ENCODE measurements at regions not wholly inside any gene's neighbourhood (a gene's known extent, or its start where the extent isn't known, plus 50 kb on each side); places are given as distances from the start of the nearest gene placed in this dataset.
"Not testable (repeated sequence)": the region's sequence is repeated elsewhere in the genome, so short reads cannot be mapped to it uniquely, and the experiment has no call there.

DNA sequence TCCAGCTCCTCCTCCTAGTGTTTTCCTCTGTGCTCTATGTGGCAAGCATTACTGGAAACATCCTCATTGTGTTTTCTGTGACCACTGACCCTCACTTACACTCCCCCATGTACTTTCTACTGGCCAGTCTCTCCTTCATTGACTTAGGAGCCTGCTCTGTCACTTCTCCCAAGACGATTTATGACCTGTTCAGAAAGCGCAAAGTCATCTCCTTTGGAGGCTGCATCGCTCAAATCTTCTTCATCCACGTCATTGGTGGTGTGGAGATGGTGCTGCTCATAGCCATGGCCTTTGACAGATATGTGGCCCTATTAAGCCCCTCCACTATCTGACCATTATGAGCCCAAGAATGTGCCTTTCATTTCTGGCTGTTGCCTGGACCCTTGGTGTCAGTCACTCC lies 64.0 kb downstream of the OR4F15 start:
- not testable (repeated sequence) for H3K27me3 Mint-ChIP-seq; H3K27ac Mint-ChIP-seq; ATAC-seq; DNase-seq; H3K36me3 Mint-ChIP-seq (ENCODE audit: low read depth); H3K4me3 Mint-ChIP-seq; H3K9me3 Mint-ChIP-seq; H3K4me1 Mint-ChIP-seq

DNA sequence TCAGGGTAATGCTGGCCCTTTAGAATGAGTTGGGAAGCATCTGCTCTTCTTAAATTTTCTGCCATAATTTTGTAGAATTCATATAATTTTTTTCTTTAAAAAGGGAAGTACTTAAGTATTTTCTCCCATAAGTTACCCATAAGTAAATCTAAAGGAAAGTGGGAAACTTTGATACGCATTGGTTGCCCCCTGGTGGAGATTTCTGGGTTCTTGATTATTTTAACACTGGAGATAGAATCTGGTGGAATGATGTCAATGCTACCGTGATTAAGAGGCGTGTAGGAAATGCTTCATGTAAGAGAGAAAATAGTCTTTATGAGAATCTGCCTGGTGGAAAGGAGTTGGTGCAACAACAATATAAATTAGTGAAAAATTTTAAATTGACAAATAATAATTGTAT lies 65.6 kb downstream of the OR4F15 start:
- H3K4me1 Mint-ChIP-seq, DNase-seq: not testable (repeated sequence)

DNA sequence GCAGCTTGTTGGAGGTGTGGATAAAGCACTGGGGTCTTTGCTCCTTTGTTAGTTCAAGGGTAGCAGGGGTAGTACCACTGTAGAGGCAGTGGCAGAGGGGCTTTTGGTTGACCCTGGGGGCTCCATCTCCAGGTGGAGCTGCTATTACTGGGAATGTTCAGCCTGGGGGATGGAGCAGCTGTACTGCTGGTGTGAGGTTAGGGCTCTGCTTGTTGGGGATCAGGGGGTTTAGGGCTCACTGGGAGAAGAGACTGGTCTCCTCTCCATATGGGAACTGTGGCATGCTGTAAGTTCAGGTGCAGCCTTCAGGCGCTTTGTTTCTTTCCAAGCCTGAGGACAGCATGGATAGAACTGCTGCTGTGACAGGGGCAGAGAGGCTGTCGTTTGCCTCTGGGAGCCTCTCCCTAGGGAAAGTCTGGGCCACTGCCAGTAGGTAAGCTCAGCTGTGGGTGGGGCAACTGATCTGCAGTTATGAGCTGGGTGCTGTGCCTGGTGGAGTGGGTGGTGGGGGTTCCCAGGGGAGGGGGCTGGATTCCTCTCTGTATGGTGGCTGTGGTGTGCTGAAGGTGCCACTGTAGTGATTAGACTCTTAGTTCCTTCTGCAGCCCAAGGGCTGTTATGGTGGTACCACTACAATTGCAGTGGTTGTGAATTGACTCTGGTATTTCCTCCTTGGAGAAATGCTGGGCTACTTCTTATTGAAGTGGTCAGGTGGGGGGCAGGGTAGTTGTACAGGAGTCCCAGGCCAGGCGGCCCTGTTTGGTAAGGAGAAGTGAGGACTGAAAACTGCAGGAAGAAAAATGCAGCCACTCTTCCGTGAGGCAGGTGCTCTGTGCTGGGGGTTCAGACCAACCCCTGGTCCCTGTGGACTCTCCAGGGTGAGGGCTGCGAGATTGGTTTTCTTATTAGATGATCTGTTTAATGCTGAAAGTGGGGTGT lies 100.6 kb downstream of the OR4F15 start:
- not testable (repeated sequence) for ATAC-seq; H3K27me3 Mint-ChIP-seq; H3K9me3 Mint-ChIP-seq; H3K27ac Mint-ChIP-seq; H3K4me1 Mint-ChIP-seq; H3K4me3 Mint-ChIP-seq; H3K36me3 Mint-ChIP-seq (ENCODE audit: low read depth); DNase-seq

More for the DNA sequence above, 65.6 kb downstream of the OR4F15 start:
- H3K9me3 Mint-ChIP-seq; H3K36me3 Mint-ChIP-seq (ENCODE audit: low read depth); ATAC-seq; H3K4me3 Mint-ChIP-seq; H3K27me3 Mint-ChIP-seq; H3K27ac Mint-ChIP-seq: not testable (repeated sequence)

DNA sequence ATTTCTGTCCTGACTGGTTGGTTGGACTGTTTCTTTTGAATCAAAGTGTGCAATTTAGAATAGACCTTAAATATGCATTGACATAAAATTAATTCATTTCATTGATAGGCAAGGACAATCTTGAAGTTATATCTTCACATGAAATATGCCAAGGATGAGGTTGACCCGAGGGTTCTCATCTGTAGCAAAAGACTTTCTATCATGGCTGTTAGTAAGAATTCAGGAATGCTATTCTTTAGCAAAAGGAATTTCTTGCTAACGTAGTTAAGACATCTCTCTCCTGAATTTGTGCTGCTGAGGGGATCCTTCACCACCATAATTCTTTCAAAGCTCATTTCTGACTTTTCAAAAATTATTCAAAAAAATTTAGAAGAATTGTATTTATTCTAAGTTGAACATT lies 112.6 kb downstream of the OR4F15 start:
- not testable (repeated sequence) for H3K9me3 Mint-ChIP-seq; H3K27me3 Mint-ChIP-seq; H3K4me3 Mint-ChIP-seq; DNase-seq; H3K27ac Mint-ChIP-seq; H3K4me1 Mint-ChIP-seq; ATAC-seq; H3K36me3 Mint-ChIP-seq (ENCODE audit: low read depth)

DNA sequence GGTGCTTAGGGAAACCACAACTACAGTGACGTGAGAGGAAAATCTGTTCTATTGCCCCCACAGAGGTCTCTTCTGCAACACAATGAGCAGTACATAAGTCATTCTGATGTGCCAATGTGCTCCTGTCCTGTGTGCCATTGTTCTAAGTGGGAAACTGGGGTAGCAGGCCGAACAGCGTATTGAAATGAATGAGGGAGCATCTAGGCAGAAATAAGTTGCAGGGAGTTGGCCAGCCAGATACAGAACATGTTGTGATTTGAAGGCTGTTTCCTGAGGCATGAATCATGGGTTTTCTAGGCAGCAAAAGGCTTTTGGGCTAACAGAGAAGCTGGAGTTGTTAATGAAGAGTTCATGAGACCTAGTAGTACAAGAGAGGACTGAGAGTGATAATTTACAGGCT lies 122.5 kb downstream of the OR4F15 start:
- H3K9me3 Mint-ChIP-seq; H3K27me3 Mint-ChIP-seq; DNase-seq; H3K36me3 Mint-ChIP-seq (ENCODE audit: low read depth); H3K27ac Mint-ChIP-seq; ATAC-seq; H3K4me1 Mint-ChIP-seq; H3K4me3 Mint-ChIP-seq: not testable (repeated sequence)

DNA sequence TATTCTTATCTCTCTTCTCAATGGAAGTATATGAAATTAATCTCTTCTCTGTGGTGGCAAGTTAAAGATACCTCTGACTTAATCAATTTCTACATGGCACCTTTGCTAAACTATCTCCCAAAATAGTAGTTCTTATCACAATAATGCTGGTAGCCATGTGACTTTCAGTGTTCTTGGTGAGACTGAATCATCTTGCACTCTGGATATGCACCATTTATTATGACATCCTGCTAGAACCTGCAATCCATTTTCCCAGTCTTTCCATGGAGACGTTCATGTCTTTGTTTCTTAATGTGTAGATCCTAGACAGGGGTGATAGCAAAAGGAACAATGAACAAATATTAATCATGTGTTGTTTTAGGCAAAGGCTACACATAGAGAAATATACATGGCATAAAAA lies 125.4 kb downstream of the OR4F15 start:
- H3K9me3 Mint-ChIP-seq; H3K4me1 Mint-ChIP-seq; ATAC-seq; DNase-seq; H3K36me3 Mint-ChIP-seq (ENCODE audit: low read depth); H3K27ac Mint-ChIP-seq; H3K4me3 Mint-ChIP-seq; H3K27me3 Mint-ChIP-seq: not testable (repeated sequence)

DNA sequence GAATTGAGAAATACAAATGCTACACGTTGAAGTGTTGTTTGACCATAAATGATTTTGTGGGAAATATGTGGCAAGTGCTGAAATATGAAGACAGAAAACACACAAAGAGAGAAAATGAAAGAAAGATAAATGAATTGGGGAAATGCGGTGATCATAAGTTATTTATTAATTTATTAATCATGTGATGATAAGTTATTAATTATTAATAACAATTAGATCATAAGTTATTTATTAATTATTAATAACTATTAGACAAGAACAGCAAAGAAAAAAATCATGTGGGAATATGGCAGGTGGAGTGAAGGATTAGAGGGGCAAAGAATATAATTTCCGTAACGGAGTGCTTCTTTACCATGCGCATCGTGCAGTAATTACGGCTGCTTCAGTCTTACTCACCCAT lies 126.6 kb downstream of the OR4F15 start:
- not testable (repeated sequence) for H3K27ac Mint-ChIP-seq; H3K4me1 Mint-ChIP-seq; H3K27me3 Mint-ChIP-seq; H3K4me3 Mint-ChIP-seq; H3K36me3 Mint-ChIP-seq (ENCODE audit: low read depth); H3K9me3 Mint-ChIP-seq; ATAC-seq; DNase-seq

DNA sequence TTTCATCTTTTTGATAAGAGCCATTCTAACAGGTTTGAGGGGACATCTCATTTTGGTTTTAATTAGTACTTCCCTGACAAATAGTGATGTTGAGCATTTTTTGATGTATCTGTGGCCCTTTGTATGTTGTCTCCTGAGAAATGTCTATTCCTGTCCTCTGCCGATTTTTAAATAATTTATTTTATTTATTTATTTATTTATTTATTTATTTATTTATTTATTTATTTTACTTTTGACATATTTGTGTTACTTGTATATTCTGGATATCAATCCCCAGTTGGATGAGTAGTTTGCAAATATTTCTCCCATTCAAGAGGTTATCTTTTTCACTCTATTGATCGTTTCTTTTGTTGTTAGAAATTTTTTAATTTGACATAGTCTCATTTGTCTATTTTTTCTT lies 133.9 kb downstream of the OR4F15 start:
- ATAC-seq; H3K36me3 Mint-ChIP-seq (ENCODE audit: low read depth); DNase-seq; H3K9me3 Mint-ChIP-seq; H3K4me3 Mint-ChIP-seq; H3K4me1 Mint-ChIP-seq; H3K27ac Mint-ChIP-seq: not testable (repeated sequence)
- H3K27me3 Mint-ChIP-seq: peaks cover 17% of the 10 kb centered on the region

DNA sequence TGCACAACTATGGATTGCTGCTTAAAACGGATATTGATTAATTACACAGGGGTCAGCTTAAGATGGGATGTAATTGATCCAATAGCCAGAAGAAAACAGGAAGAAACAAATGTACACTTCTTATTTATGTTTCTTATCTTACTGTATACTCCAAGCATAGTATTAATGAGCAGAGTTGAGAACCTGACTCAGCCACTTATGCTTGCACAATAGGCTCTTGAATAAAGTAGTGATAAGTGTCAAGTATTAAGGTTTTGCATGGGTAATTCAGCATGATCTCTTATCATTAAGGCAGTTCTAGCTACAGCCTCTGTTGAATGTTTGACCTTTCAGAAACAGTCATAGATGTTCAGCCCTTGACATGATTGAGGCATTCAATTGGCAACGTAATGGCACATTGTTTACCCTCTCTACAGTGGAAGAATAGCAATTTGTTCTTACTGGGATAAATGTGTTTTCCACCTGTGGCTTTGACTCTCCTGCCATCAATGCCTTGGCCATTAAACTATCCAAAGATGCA lies 136.5 kb downstream of the OR4F15 start:
- H3K27me3 Mint-ChIP-seq: peaks cover 17% of the 10 kb centered on the region
- DNase-seq; H3K9me3 Mint-ChIP-seq; H3K4me3 Mint-ChIP-seq; H3K4me1 Mint-ChIP-seq; H3K27ac Mint-ChIP-seq; ATAC-seq; H3K36me3 Mint-ChIP-seq (ENCODE audit: low read depth): not testable (repeated sequence)

DNA sequence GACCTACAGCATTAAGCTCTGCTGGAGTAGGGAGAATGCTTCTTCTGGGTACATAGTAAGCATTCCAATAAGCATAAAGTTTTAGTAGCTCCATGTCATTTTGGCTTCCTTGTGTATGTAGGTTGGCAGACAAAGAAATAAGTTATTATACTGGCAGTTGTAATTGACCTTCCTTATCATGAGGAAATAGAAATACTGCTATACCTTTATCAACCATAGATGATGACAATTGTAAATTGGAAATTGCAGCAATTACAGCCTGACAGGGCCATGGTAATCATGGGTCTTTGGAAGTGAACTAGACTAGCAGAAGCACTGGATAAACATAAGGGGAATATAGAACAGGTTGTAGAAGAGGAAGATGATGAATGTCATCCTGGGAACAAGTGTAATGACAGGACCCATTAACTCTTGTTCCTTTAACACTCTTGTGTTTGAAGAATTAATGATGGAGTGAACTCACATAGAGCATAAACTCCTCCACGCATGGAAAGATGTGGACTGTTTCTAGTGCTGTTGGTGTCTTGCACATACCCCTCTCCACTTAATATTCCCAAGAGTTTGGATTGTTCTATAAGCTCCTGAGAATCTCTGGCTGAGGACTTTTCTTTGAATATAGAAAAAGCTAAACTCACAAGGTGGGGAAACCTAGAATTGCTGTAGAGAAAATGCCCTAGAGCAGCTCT lies 137.5 kb downstream of the OR4F15 start:
- H3K4me3 Mint-ChIP-seq; H3K27ac Mint-ChIP-seq; ATAC-seq; H3K4me1 Mint-ChIP-seq; H3K36me3 Mint-ChIP-seq (ENCODE audit: low read depth); DNase-seq; H3K9me3 Mint-ChIP-seq: not testable (repeated sequence)
- peaks cover 17% of the 10 kb centered on the region for H3K27me3 Mint-ChIP-seq

DNA sequence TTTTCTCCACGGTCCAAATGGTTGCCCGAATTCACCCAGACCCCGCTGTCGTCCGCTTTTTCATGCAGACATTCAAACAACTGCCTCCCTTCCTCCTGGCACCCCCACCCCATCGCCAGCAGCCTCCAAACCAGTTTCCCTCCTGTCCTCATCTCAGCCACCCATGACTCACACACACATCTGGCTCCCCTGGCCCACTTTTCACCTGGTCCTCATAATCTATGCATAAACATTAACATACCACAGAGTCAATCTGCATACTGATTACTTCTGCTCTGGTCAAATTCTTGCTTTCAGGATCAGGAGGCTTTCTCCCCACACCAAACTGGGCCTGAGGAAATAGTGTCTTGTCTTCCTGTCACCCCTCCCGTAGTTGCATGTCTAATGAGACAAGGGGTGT lies 142.0 kb downstream of the OR4F15 start:
- ATAC-seq; H3K36me3 Mint-ChIP-seq (ENCODE audit: low read depth); H3K4me3 Mint-ChIP-seq; H3K4me1 Mint-ChIP-seq; H3K9me3 Mint-ChIP-seq; H3K27me3 Mint-ChIP-seq; DNase-seq; H3K27ac Mint-ChIP-seq: not testable (repeated sequence)

DNA sequence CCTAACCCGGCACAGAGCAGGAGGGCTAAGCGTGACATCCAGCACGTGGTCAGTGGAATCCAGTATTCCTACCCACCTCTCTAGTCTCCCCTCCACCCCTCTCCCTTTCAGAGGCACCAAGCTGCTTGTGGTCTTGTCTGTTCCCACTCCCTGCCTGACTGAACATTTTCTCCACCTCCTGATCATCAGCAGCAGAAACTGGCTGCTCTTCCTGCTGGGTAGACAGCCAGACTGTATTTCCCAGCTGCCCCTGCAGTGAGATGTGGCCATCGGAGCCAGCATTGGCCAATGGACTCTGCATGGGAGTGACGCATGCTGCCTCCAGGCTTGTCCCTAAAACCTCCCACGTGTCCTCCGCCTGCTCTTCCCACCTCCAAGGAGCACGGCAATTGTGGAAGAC lies 143.8 kb downstream of the OR4F15 start:
- not testable (repeated sequence) for H3K4me3 Mint-ChIP-seq; H3K36me3 Mint-ChIP-seq (ENCODE audit: low read depth); H3K9me3 Mint-ChIP-seq; H3K27me3 Mint-ChIP-seq; H3K27ac Mint-ChIP-seq; ATAC-seq; DNase-seq; H3K4me1 Mint-ChIP-seq

DNA sequence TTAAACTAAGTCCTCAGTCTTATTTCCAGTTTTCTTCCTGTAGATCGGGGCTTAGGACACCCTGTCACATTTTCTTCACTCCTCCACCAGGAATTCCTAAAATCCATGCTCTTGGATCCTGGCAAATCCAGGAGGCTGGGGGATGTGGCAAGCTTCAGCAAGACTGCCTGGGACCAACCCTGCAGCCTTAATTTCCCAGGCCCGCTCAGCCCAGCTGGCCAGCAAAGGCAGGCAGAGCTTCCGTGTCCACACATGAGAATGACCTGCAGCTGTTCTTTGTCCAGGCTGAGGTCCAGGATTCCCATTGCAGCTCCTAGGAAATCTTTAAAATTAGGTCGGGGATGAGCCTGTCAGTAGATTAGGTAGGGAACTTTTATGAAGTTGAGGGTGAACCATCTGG lies 146.7 kb downstream of the OR4F15 start:
- not testable (repeated sequence) for DNase-seq; H3K36me3 Mint-ChIP-seq (ENCODE audit: low read depth); H3K4me3 Mint-ChIP-seq; ATAC-seq; H3K27ac Mint-ChIP-seq; H3K27me3 Mint-ChIP-seq; H3K4me1 Mint-ChIP-seq; H3K9me3 Mint-ChIP-seq

DNA sequence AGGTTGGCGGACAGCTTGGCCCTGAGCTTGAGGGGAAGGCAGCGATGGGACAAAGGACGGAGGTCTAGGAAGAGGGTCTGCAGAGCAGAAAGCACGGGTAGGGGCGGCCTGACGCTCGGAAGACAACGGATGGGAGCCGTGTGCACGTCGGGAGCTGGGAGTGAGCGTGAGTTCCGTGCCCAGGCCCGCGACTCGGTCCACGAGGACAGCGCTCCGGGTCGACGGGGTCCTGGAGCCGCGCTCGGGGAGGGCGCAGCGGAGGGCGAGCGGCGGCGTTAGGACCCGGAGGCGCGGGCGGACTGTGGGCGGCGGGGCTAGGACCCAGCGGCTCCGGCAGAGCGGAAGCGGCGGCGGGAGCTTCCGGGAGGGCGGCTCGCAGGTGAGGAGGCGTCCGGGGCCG lies 149.3 kb downstream of the OR4F15 start:
- not testable (repeated sequence) for H3K9me3 Mint-ChIP-seq; ATAC-seq; DNase-seq; H3K4me1 Mint-ChIP-seq; H3K36me3 Mint-ChIP-seq (ENCODE audit: low read depth); H3K27me3 Mint-ChIP-seq; H3K27ac Mint-ChIP-seq
- H3K4me3 Mint-ChIP-seq: peak overlapping the region; percentile 48

DNA sequence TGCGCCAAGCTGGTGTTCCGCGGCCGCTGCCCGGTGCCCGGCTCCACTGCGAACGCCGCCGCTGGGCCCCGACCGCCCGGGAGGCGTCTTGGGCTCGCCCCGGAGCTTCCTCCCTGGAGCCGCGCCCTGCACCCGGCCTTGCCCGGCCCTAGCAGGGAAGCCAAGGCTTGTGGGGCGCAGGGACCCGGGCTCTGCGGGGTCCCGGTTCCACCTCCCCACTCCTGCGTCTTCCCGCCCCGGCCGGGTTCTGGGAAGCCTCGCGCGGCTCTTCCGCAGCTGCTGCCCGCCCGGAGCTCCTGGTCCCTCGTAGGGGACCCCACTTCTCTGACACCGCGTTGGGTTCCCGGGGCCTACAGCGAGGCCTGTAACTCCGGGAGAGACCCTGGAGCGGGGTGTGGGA lies 149.8 kb downstream of the OR4F15 start:
- H3K4me1 Mint-ChIP-seq; H3K27me3 Mint-ChIP-seq; H3K9me3 Mint-ChIP-seq; H3K36me3 Mint-ChIP-seq (ENCODE audit: low read depth); DNase-seq; H3K27ac Mint-ChIP-seq; ATAC-seq: not testable (repeated sequence)
- H3K4me3 Mint-ChIP-seq: peak overlapping the region; percentile 46

All from activated naive CD8-positive, alpha-beta T cell treated with anti-CD3 and anti-CD28 coated beads, Interleukin-2, amount 50 U/mL, for 24 hours (primary cell).